Epithelial cell of proximal tubule (primary cell): ENCODE measurements at regions not wholly inside any gene's neighbourhood (a gene's known extent, or its start where the extent isn't known, plus 50 kb on each side); places are given as distances from the start of the nearest gene placed in this dataset.

ENCODE experiments used
- DNase-seq: peaks from one replicate; pipeline ENCODE4 v3.0.0-alpha.2; 2011; ENCODE audit warnings: low read depth
- H3K4me3 ChIP-seq: 2 replicates; pipeline ENCODE4 v1.5.1; 2011; ENCODE audit warnings: low read depth, mild to moderate bottlenecking, low read length
- CTCF ChIP-seq: conservative IDR thresholded peaks from 2 replicates; pipeline ENCODE4 v1.5.1; 2012; ENCODE audit warnings: low read depth, mild to moderate bottlenecking, low read length

GRCh38 chr2:126219081-126219480, 436.9 kb upstream of the GYPC start:
- H3K4me3 ChIP-seq = no peak overlapping the region
- no peak for DNase-seq
- no peak for TF ChIP-seq CTCF

GRCh38 chr2:126220331-126220730, 435.6 kb upstream of the GYPC start:
- no peak for DNase-seq
- no peak overlapping the region for H3K4me3 ChIP-seq
- TF ChIP-seq CTCF = no peak

GRCh38 chr2:126221506-126221905, 434.5 kb upstream of the GYPC start:
- H3K4me3 ChIP-seq = no peak overlapping the region
- no peak for DNase-seq
- TF ChIP-seq CTCF = no peak

GRCh38 chr2:126222278-126222677, 433.7 kb upstream of the GYPC start:
- TF ChIP-seq CTCF = no peak
- H3K4me3 ChIP-seq = no peak overlapping the region
- no peak for DNase-seq

- no peak for TF ChIP-seq CTCF
- H3K4me3 ChIP-seq = no peak overlapping the region
- no peak for DNase-seq
These were observed 431.2 kb upstream of the GYPC start for GRCh38 chr2:126224776-126225175.

GRCh38 chr2:126227250-126227649, 428.7 kb upstream of the GYPC start:
- no peak for DNase-seq
- H3K4me3 ChIP-seq = no peak overlapping the region
- peak; percentile 17 for TF ChIP-seq CTCF

- DNase-seq = no peak
- TF ChIP-seq CTCF = no peak
- no peak overlapping the region for H3K4me3 ChIP-seq
These were observed 427.4 kb upstream of the GYPC start for GRCh38 chr2:126228531-126228930.
